GM23338 (cell line): ENCODE measurements at regions not wholly inside any gene's neighbourhood (a gene's known extent, or its start where the extent isn't known, plus 50 kb on each side); places are given as distances from the start of the nearest gene placed in this dataset.

Experiments
- ATAC-seq: fragments of 200-7000 bp; cut with Tn5 transposase; 3 replicates; pipeline ENCODE4 v1.9.1; 2020
- DNase-seq: peaks from one replicate; pipeline ENCODE4 v3.0.0-alpha.2; 2015; ENCODE audit warnings: low spot score
- H2AFZ ChIP-seq: fragments of 200-600 bp; sonication (generic); 2 replicates; pipeline ENCODE4 v1.8.0; 2016; ENCODE audit warnings: antibody characterized with exemption, mild to moderate bottlenecking, moderate library complexity
- H3F3A ChIP-seq: fragments of 200-600 bp; sonication (generic); replicated peaks from 2 replicates; pipeline ENCODE4 v1.8.0; 2017; ENCODE audit warnings: antibody characterized with exemption, mixed run types, low read depth
- H3K27ac ChIP-seq: fragments of 200-600 bp; sonication (generic); 2 replicates; pipeline ENCODE4 v1.6.1; 2016; ENCODE audit warnings: low read depth
- H3K27me3 ChIP-seq: fragments of 200-600 bp; sonication (generic); 2 replicates; pipeline ENCODE4 v1.8.0; 2016; ENCODE audit warnings: mild to moderate bottlenecking, mixed run types, moderate library complexity; ENCODE audit not compliant: insufficient read depth
- H3K36me3 ChIP-seq: fragments of 200-600 bp; sonication (generic); 2 replicates; pipeline ENCODE4 v1.8.0; 2016; ENCODE audit warnings: mild to moderate bottlenecking; ENCODE audit not compliant: insufficient read depth
- H3K4me1 ChIP-seq: fragments of 200-600 bp; sonication (generic); 2 replicates; pipeline ENCODE4 v1.8.0; 2016; ENCODE audit warnings: mild to moderate bottlenecking, moderate library complexity; ENCODE audit not compliant: insufficient read depth
- H3K4me2 ChIP-seq: fragments of 200-600 bp; sonication (generic); 2 replicates; pipeline ENCODE4 v1.7.1; 2017; ENCODE audit warnings: mixed run types
- H3K4me3 ChIP-seq: fragments of 200-600 bp; sonication (generic); 2 replicates; pipeline ENCODE4 v1.6.1; 2016; ENCODE audit warnings: mixed run types
- H3K79me2 ChIP-seq: fragments of 200-600 bp; sonication (generic); replicated peaks from 2 replicates; pipeline ENCODE4 v1.8.0; 2017; ENCODE audit warnings: mild to moderate bottlenecking; ENCODE audit not compliant: insufficient read depth
- H3K9me2 ChIP-seq: fragments of 200-600 bp; sonication (generic); 2 replicates; pipeline ENCODE4 v1.8.0; 2017; ENCODE audit not compliant: insufficient read depth
- H4K20me1 ChIP-seq: fragments of 200-600 bp; sonication (generic); replicated peaks from 2 replicates; pipeline ENCODE4 v1.8.0; 2017; ENCODE audit warnings: mild to moderate bottlenecking; ENCODE audit not compliant: insufficient read depth
- H3K27ac Mint-ChIP-seq: 2 replicates; pipeline ENCODE4 v1.8.0; 2020; ENCODE audit warnings: inconsistent platforms, mild to moderate bottlenecking, moderate library complexity, mixed read lengths
- H3K27me3 Mint-ChIP-seq: 3 replicates; pipeline ENCODE4 v1.8.0; 2022; ENCODE audit warnings: low read depth, mild to moderate bottlenecking, moderate library complexity, mixed read lengths, inconsistent platforms; ENCODE audit not compliant: insufficient read depth, poor library complexity
- H3K36me3 Mint-ChIP-seq: 3 replicates; pipeline ENCODE4 v1.8.0; 2021; ENCODE audit warnings: low read depth, mild to moderate bottlenecking, inconsistent platforms, moderate library complexity, mixed read lengths
- H3K4me1 Mint-ChIP-seq: 3 replicates; pipeline ENCODE4 v1.8.0; 2020; ENCODE audit warnings: mild to moderate bottlenecking, inconsistent platforms, mixed read lengths
- H3K4me3 Mint-ChIP-seq: 3 replicates; pipeline ENCODE4 v1.8.0; 2021; ENCODE audit warnings: moderate library complexity, mild to moderate bottlenecking, inconsistent platforms, mixed read lengths
- H3K9me3 Mint-ChIP-seq: 3 replicates; pipeline ENCODE4 v1.8.0; 2020; ENCODE audit warnings: moderate library complexity, mild to moderate bottlenecking, inconsistent platforms, mixed read lengths
- CREB1 ChIP-seq: fragments of 250-450 bp; sonication (Bioruptor Pico); IDR thresholded peaks from 2 replicates; pipeline ENCODE4 v1.5.0; 2020; ENCODE audit warnings: low read depth, mild to moderate bottlenecking, moderate library complexity
- EZH2 ChIP-seq: fragments of 200-600 bp; sonication (generic); IDR thresholded peaks from one replicate; pipeline ENCODE4 v1.8.0; 2017; ENCODE audit warnings: antibody characterized with exemption, mild to moderate bottlenecking, low read depth; ENCODE audit not compliant: unreplicated experiment
- JUNB ChIP-seq: IDR thresholded peaks from one replicate; pipeline ENCODE4 v1.6.1; 2016; ENCODE audit warnings: antibody characterized with exemption; ENCODE audit not compliant: unreplicated experiment
- NANOG ChIP-seq: IDR thresholded peaks from 2 replicates; pipeline ENCODE4 v1.6.1; 2016; ENCODE audit warnings: antibody characterized with exemption, borderline replicate concordance
- POLR2AphosphoS5 ChIP-seq: IDR thresholded peaks from 2 replicates; pipeline ENCODE4 v1.6.1; 2016; ENCODE audit warnings: antibody characterized with exemption, low read depth
- STAT1 ChIP-seq: IDR thresholded peaks from one replicate; pipeline ENCODE4 v1.6.1; 2016; ENCODE audit warnings: antibody characterized with exemption; ENCODE audit not compliant: unreplicated experiment
- ZNF114 ChIP-seq: fragments of 250-450 bp; sonication (Bioruptor Pico); IDR thresholded peaks from 2 replicates; pipeline ENCODE4 v1.5.0; 2020; ENCODE audit warnings: mild to moderate bottlenecking, moderate library complexity
- ZNF331 ChIP-seq: fragments of 250-450 bp; sonication (Bioruptor Pico); IDR thresholded peaks from 2 replicates; pipeline ENCODE4 v1.5.0; 2020; ENCODE audit warnings: low read depth, mild to moderate bottlenecking, moderate library complexity
- TF ChIP-seq, protein P1 (sequence below), 2 experiments: fragments of 200-600 bp in 1 of 2; sonication (generic) in 1 of 2; conservative IDR thresholded peaks; 2 replicates each; pipeline versions ENCODE4 v1.5.1 to v1.6.1; 2016 to 2017; ENCODE audit warnings: antibody characterized with exemption in 2 of 2, low read depth in 2 of 2, mild to moderate bottlenecking in 2 of 2, moderate library complexity in 1 of 2
- TF ChIP-seq, protein P2 (sequence below): IDR thresholded peaks from 2 replicates; pipeline ENCODE4 v1.6.1; 2016; ENCODE audit warnings: antibody characterized with exemption

DNA sequence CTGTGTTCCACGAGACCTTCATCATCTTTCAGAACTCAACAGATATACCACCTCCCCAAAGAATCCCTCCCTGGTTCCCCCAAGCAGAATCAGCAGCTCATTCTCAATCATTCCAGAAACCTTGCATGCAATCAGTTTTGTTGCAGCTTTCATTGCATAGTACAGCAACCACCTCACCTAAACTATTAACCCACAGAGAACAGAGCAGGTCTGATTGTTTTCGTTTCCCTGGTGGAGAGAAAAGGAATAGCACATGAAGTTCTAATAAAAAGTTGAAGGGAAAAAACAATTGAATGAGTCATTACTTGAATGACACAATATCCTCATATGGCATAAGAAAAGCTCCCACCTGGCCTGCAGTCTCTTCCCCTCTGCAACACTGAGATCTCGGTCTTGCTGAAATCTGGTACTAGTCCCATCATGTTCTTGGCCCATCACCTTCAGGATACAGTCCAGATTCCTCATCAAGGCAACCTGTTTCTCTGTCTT is 147.1 kb upstream of the GDF10 start:
- H3K4me1 Mint-ChIP-seq: peaks cover 5% of the 10 kb centered on the region; the same call in 2 of the 3 replicates
- H3K27ac Mint-ChIP-seq: peak overlapping the region; percentile 33

DNA sequence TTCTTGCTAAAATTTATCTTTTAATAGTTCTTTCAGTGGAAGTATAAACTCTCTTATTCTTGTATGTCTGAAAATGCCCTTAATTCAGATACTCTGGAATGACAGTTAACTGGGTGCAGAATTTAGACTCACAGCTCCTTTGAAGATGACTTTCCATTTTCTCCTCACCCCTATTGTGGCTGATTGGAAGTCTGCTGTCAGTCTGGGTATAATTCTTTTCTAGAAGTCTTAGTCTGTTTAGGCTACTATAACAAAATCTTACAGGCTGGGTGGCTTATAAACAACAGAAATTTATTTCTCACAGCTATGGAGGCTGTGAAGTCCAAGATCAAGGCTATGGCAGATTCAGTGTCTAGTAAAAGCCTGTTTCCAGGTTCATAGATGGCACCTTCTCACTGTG is 145.2 kb upstream of the GDF10 start:
- Histone ChIP-seq H3K4me3 (no peak overlapping the region), H3K27ac (no peak overlapping the region), H3F3A (no peaks in the 10 kb centered on the region), H2AFZ (no peak overlapping the region), H3K27me3 (no peaks in the 10 kb centered on the region), H3K79me2 (no peaks in the 10 kb centered on the region), H3K4me1 (no peaks in the 10 kb centered on the region), H3K36me3 (peaks cover 4% of the 10 kb centered on the region; the same call in 1 of the 2 replicates), H3K9me2 (peaks cover 9% of the 10 kb centered on the region; the same call in 1 of the 2 replicates), H4K20me1 (no peaks in the 10 kb centered on the region), H3K4me2 (no peak overlapping the region)
- no peak overlapping the region for H3K27ac Mint-ChIP-seq
- ATAC-seq (no peak), DNase-seq (no peak)
- H3K36me3 Mint-ChIP-seq: peaks cover 6% of the 10 kb centered on the region; the same call in 2 of the 3 replicates
- H3K4me1 Mint-ChIP-seq: peaks cover 5% of the 10 kb centered on the region; the same call in 2 of the 3 replicates
- peaks cover 4% of the 10 kb centered on the region for H3K27me3 Mint-ChIP-seq
- no peak overlapping the region for H3K4me3 Mint-ChIP-seq
- H3K9me3 Mint-ChIP-seq: peaks cover 33% of the 10 kb centered on the region
- TF ChIP-seq JUNB (no peak), POLR2AphosphoS5 (no peak), EZH2 (no peak), NANOG (no peak), ZNF331 (CRISPR knock-in tag) (no peak), ZNF114 (CRISPR knock-in tag) (no peak), CREB1 (CRISPR knock-in tag) (no peak), STAT1 (no peak)
- TF ChIP-seq, protein P1, sequence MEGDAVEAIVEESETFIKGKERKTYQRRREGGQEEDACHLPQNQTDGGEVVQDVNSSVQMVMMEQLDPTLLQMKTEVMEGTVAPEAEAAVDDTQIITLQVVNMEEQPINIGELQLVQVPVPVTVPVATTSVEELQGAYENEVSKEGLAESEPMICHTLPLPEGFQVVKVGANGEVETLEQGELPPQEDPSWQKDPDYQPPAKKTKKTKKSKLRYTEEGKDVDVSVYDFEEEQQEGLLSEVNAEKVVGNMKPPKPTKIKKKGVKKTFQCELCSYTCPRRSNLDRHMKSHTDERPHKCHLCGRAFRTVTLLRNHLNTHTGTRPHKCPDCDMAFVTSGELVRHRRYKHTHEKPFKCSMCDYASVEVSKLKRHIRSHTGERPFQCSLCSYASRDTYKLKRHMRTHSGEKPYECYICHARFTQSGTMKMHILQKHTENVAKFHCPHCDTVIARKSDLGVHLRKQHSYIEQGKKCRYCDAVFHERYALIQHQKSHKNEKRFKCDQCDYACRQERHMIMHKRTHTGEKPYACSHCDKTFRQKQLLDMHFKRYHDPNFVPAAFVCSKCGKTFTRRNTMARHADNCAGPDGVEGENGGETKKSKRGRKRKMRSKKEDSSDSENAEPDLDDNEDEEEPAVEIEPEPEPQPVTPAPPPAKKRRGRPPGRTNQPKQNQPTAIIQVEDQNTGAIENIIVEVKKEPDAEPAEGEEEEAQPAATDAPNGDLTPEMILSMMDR (conservative IDR thresholded peaks at IDR 0.05; ENCODE audit: low read depth in 2 of 2): no peak

More for the DNA sequence above, 147.1 kb upstream of the GDF10 start:
- peaks cover 9% of the 10 kb centered on the region; the same call in 1 of the 2 replicates for H3K9me2 ChIP-seq
- ATAC-seq (peak; percentile 58), DNase-seq (peak; percentile 44)
- H3K27ac ChIP-seq: no peak overlapping the region
- H3K4me3 Mint-ChIP-seq: no peak overlapping the region
- peaks cover 6% of the 10 kb centered on the region; the same call in 2 of the 3 replicates for H3K36me3 Mint-ChIP-seq
- no peak overlapping the region for H3K4me3 ChIP-seq
- TF ChIP-seq EZH2: no peak
- TF ChIP-seq, protein P2, sequence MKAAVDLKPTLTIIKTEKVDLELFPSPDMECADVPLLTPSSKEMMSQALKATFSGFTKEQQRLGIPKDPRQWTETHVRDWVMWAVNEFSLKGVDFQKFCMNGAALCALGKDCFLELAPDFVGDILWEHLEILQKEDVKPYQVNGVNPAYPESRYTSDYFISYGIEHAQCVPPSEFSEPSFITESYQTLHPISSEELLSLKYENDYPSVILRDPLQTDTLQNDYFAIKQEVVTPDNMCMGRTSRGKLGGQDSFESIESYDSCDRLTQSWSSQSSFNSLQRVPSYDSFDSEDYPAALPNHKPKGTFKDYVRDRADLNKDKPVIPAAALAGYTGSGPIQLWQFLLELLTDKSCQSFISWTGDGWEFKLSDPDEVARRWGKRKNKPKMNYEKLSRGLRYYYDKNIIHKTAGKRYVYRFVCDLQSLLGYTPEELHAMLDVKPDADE: no peak
- TF ChIP-seq, protein P1 (conservative IDR thresholded peaks at IDR 0.05; ENCODE audit: low read depth in 2 of 2): peak; percentile 13 to 54; a peak in 3 of 4 replicates
- H3K36me3 ChIP-seq: peaks cover 4% of the 10 kb centered on the region; the same call in 1 of the 2 replicates
- no peak overlapping the region for H2AFZ ChIP-seq
- no peaks in the 10 kb centered on the region for H3F3A ChIP-seq
- H4K20me1 ChIP-seq: no peaks in the 10 kb centered on the region
- peaks cover 1% of the 10 kb centered on the region for H3K27me3 Mint-ChIP-seq
- H3K4me1 ChIP-seq: no peaks in the 10 kb centered on the region
- no peak overlapping the region for H3K4me2 ChIP-seq
- H3K79me2 ChIP-seq: no peaks in the 10 kb centered on the region
- no peaks in the 10 kb centered on the region for H3K27me3 ChIP-seq
- H3K9me3 Mint-ChIP-seq: peaks cover 33% of the 10 kb centered on the region
